AG04449 (cell line): ENCODE measurements at regions not wholly inside any gene's neighbourhood (a gene's known extent, or its start where the extent isn't known, plus 50 kb on each side); places are given as distances from the start of the nearest gene placed in this dataset.

Experiments used
- CTCF ChIA-PET: fragments of 350-600 bp; formaldehyde crosslinking; extraction: SDS; loops from one replicate; lab custom pipeline; 2021; ENCODE audit warnings: antibody characterized with exemption; lab: Yijun Ruan, JAX
- POLR2A ChIA-PET: fragments of 400-600, 350-600 bp; formaldehyde crosslinking; extraction: SDS; loops from one replicate; lab custom pipeline; 2020; ENCODE audit warnings: antibody characterized with exemption, inconsistent platforms; lab: Yijun Ruan, JAX
- DNase-seq: peaks from one replicate; pipeline ENCODE4 v3.0.0-alpha.2; 2010; ENCODE audit warnings: low read depth, low spot score
- H3K4me3 ChIP-seq: 2 replicates; pipeline ENCODE4 v1.5.1; 2011; ENCODE audit warnings: low read depth, mild to moderate bottlenecking, control low read depth, low read length
- TF ChIP-seq, protein P1 (sequence below): IDR thresholded peaks from one replicate; pipeline ENCODE4 v1.5.1; 2011; ENCODE audit warnings: mild to moderate bottlenecking, moderate library complexity, low read length, control low read depth, inconsistent platforms; ENCODE audit not compliant: insufficient read depth; ENCODE audit errors: missing control alignments

DNA sequence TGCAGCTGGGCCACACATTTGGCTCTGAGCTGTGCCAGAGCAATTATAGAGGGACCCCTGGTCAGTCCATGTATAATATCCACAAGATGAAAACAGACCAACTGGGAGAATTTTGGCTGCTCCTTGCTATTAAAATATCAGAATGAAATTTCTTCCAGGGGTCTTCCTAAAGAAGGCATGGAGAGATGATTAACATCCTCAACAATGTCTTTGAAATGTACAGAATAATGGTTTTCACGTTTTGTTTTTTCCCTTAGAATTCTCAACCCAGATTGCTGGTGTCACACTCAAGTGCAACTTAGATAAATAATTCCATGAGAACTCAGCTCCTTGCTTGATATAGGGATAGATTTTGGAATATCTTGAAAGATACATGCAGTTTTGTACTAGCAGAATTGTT lies 148.3 kb upstream of the SLC24A2 start:
- POLR2A ChIA-PET: no interaction called here
- H3K4me3 ChIP-seq: no peak overlapping the region
- TF ChIP-seq, protein P1, sequence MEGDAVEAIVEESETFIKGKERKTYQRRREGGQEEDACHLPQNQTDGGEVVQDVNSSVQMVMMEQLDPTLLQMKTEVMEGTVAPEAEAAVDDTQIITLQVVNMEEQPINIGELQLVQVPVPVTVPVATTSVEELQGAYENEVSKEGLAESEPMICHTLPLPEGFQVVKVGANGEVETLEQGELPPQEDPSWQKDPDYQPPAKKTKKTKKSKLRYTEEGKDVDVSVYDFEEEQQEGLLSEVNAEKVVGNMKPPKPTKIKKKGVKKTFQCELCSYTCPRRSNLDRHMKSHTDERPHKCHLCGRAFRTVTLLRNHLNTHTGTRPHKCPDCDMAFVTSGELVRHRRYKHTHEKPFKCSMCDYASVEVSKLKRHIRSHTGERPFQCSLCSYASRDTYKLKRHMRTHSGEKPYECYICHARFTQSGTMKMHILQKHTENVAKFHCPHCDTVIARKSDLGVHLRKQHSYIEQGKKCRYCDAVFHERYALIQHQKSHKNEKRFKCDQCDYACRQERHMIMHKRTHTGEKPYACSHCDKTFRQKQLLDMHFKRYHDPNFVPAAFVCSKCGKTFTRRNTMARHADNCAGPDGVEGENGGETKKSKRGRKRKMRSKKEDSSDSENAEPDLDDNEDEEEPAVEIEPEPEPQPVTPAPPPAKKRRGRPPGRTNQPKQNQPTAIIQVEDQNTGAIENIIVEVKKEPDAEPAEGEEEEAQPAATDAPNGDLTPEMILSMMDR: no peak
- CTCF ChIA-PET: no interaction called here
- no peak for DNase-seq

- DNase-seq: no peak
- ChIA-PET POLR2A (no interaction called here), CTCF (interaction anchor here (1.7 kb wide), 1 partner anchor 471 kb away, joined by 4 read pairs; no protein-coding TSS in a partner anchor)
- TF ChIP-seq, protein P1: no peak
- no peak overlapping the region for H3K4me3 ChIP-seq
Measured at GRCh38 chr9:19936598-19936997, 147.8 kb upstream of the SLC24A2 start.

DNA sequence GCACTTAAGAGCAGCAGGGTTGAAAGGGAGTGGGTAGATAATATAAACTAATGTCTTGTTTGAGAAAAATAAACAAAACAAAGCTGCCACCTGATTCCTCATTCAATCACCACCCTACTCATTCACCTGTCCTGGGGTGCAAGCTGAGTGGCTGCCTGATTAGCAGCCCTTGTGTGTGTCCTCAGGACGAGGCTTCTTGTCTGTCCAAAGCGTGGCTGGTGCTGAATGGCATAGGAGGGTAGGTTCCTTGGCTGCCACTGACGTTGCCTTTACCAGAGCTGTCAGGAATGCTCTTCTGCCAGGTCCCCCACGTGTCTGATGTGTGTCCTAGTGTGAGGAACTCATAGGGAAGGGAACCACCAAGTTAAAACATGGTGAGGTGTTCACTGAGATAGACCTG lies 146.6 kb upstream of the SLC24A2 start:
- POLR2A ChIA-PET: no interaction called here
- TF ChIP-seq, protein P1: no peak
- CTCF ChIA-PET: interaction anchor here (0.6 to 2.1 kb wide), 4 partner anchors 10 to 1189 kb away, joined by 3 to 11 read pairs (median 4); no protein-coding TSS in a partner anchor
- no peak for DNase-seq
- H3K4me3 ChIP-seq: no peak overlapping the region

DNA sequence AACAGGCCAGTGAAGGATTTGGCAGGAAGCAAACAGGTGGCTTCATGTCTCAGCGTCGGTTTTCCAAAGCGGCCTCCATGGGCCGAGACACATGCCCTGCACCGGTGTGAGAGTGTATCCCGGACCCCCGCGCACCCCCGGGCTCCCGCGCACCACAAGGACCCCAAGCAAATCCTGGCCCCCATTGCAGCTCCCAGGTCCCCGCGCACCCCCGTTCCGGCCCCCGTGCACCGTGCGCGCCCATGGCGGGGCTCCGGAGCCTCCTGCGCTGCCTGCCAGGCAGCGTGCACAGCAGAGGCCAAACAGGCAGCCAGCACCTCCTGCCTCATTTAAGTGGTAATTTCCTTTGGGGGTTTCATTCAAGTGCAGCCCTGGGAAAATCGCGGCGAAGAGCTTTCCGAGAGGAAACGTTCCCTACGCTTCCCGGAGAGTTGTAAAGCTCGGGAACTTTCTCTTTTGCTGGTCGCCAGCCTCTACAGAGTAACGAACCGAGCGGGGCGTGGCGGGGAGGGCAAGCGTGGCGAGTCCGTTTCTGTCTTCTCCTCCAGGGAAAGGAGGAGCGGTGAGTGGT lies 145.5 kb upstream of the SLC24A2 start:
- no peak for DNase-seq
- CTCF ChIA-PET: interaction anchor here (0.9 to 2.1 kb wide), 3 partner anchors 8 to 470 kb away, joined by 4 to 11 read pairs (median 4); no protein-coding TSS in a partner anchor

GRCh38 chr9:19931098-19931890 lies 142.5 kb upstream of the SLC24A2 start:
- POLR2A ChIA-PET: no interaction called here
- TF ChIP-seq, protein P1: no peak
- DNase-seq: no peak
- H3K4me3 ChIP-seq: no peak overlapping the region
- CTCF ChIA-PET: interaction anchor here (0.9 kb wide), 1 partner anchor 1171 kb away, joined by 3 read pairs; no protein-coding TSS in a partner anchor

More for the DNA sequence above, 145.5 kb upstream of the SLC24A2 start:
- TF ChIP-seq, protein P1: no peak
- POLR2A ChIA-PET: no interaction called here
- peak overlapping the region; percentile 53 for H3K4me3 ChIP-seq

DNA sequence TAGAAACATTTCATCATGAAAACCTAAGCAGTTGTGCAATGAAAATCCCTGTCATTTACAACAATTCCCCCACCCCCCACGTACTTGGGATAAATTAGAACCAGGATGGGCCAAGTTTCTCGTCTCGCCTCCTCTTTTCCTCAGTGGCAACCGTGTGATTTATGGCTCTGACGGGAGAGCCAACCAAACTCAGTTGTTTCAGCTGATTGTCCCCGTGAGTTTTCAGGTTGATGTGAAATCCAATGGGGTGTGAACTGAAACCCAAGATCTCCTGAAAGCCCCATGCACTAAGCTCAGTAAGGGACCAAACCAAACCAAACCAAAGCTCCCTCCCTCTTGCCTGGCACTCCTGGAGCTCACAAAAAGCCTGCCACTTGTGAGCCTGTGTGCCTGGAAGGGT lies 138.7 kb upstream of the SLC24A2 start:
- TF ChIP-seq, protein P1: no peak
- ChIA-PET POLR2A (no interaction called here), CTCF (interaction anchor here (0.7 to 2.5 kb wide), 9 partner anchors 19 to 1183 kb away, joined by 3 to 11 read pairs (median 4); partner anchors contain the start of gene MLLT3)
- no peak for DNase-seq
- no peak overlapping the region for H3K4me3 ChIP-seq
